ENCODE measurements at regions not wholly inside any gene's neighbourhood (a gene's known extent, or its start where the extent isn't known, plus 50 kb on each side); places are given as distances from the start of the nearest gene placed in this dataset.
"Not testable (repeated sequence)": the region's sequence is repeated elsewhere in the genome, so short reads cannot be mapped to it uniquely, and the experiment has no call there.

GRCh38 chr6:85085875-85086274 lies 321.5 kb upstream of the TBX18 start:
- DNase-seq (ENCODE audit: low spot score), result no peak

- no peak for DNase-seq (ENCODE audit: low spot score)
Measured at GRCh38 chr6:85081102-85081501, 316.7 kb upstream of the TBX18 start.

DNA sequence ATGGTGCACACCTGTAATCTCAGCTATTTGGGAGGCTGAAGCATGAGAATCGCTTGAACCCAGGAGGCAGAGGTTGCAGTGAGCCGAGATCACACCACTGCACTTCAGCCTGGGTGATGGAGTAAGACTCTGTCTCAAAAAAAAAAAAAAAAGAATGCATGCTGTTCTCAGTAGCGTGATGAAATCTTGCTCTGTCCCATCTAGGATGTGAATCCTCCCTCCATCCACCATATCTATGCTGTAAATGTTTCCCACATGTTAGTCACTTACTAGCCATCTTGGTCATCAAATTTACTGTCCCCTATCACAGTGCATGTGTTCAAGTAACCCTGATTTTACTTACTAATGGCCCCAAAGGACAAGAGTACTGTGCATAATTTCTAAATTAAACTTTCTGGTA lies 315.4 kb upstream of the TBX18 start:
- DNase-seq (ENCODE audit: low spot score), result no peak

DNA sequence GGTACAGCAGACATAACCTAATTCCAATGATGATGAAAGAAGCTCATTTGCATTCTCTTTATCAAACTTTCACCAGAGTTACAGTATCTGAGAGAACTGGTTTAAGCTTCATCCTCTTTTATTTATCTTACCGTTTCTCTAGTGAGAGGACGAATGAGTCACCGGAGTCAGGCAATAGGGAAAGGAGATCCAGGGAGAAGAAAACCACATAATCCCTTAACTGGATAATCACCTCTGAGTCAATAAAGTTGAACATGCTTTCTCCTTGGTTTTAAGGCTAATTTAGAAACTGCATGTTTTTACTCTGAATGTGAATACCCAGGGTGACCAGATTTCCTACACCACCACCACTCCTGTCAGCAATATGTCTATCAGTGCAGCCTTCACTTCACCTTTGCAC lies 313.7 kb upstream of the TBX18 start:
- DNase-seq (ENCODE audit: low spot score), result no peak

GRCh38 chr6:85077098-85077497 lies 312.7 kb upstream of the TBX18 start:
- no peak for DNase-seq (ENCODE audit: low spot score)

GRCh38 chr6:85071845-85072244 lies 307.4 kb upstream of the TBX18 start:
- not testable (repeated sequence) for DNase-seq (ENCODE audit: low spot score)

GRCh38 chr6:85069577-85069976 lies 305.2 kb upstream of the TBX18 start:
- DNase-seq (ENCODE audit: low spot score), result no peak

GRCh38 chr6:85068221-85068620 lies 303.8 kb upstream of the TBX18 start:
- DNase-seq (ENCODE audit: low spot score), result no peak

DNA sequence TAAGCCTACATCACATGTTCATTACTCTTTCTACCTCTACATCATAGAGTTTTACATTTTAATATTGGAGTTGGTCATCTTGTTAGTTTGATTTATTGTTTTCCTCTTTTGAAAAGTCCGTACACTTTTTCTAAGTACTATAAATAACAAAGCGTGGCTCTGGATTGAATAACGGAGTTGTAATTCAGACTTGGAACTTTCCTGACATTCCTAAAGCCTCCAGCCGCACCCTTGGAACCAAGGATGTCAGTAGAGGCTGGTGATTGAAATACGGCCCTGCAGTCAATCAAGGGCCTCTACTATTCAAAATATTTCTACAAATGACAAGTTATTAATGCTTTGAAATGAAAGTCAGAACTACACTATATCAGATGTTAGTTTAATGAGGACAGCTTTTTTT lies 301.9 kb upstream of the TBX18 start:
- DNase-seq (ENCODE audit: low spot score), result no peak

- DNase-seq (ENCODE audit: low spot score), result no peak
Measured at GRCh38 chr6:85065831-85066230, 301.4 kb upstream of the TBX18 start.

DNA sequence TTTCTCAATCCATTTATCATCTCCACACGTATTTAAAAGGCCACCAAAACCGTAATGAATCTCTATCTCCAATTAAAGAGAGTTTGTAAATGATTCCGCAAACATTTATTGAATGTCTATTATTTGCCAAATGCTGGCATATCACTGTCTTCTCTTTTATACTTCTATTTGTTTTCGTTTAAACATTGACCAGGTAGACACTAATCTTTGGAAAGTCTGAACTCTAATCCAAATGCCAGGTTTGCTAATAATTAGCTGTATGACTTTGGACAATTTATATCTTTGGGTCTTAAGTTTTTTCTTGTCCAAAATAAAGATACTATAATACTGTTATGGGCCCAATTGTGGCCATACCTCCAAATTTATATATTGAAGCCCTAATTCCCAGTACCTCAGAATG lies 299.2 kb upstream of the TBX18 start:
- no peak for DNase-seq (ENCODE audit: low spot score)

DNA sequence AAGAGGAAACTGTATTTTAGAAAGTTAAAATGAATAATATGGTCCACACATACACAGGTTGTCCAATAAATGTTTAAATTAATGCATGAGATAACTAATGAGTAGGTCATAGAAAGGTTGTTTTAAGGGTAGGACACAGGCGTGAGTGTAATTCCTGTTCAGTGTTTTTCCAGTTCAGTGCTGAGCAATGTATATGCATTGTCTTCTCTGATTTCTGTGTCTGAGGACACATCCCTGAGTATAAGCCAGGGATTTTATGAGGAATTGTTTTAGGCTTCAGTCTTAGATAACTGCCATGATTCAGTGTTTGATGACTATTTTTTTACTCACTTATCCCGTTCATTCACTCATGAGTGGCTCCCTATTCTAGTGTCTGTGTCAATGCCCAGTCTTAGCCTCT lies 298.5 kb upstream of the TBX18 start:
- no peak for DNase-seq (ENCODE audit: low spot score)

DNA sequence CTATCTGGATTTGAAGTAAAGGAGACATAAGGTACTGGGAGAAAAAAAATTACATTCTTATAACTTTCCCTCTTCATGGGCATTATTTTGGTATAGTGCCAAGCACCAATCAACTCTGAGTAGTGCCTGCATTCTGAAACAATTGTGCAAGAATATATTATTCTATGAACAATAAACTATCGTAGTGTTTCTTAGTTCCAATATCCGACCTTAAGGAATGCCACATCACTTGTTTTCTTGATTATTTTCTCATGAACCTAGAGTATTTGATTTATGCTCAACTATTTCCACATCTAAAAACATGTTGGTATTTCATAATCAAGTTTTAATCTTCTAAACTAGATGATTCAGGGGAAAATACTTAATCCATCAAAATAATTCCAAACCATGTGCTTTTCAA lies 294.4 kb upstream of the TBX18 start:
- DNase-seq (ENCODE audit: low spot score), result no peak

GRCh38 chr6:85050149-85050548 lies 285.8 kb upstream of the TBX18 start:
- DNase-seq (ENCODE audit: low spot score), result no peak

- no peak for DNase-seq (ENCODE audit: low spot score)
Measured at GRCh38 chr6:85049282-85049681, 284.9 kb upstream of the TBX18 start.

DNA sequence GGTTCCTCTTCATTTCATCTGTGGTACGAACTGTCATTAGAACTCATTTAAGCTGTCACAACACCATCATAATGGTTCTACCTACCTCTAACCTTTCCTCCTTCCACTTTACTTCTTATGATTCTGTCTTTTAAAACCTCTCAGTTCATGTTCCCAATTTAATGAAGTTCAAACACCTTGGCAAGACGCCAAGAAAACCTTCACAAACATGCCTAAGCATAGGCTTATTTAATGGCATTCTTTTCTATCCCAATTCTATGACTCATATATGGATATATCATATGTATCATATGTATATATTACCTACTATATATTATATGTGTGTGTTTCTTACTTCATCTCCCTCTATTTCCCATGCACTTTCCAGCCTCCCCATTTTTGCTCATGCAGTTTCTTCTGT lies 283.4 kb upstream of the TBX18 start:
- no peak for DNase-seq (ENCODE audit: low spot score)

- DNase-seq (ENCODE audit: low spot score), result not testable (repeated sequence)
Measured at GRCh38 chr6:85045767-85046166, 281.4 kb upstream of the TBX18 start.

DNA sequence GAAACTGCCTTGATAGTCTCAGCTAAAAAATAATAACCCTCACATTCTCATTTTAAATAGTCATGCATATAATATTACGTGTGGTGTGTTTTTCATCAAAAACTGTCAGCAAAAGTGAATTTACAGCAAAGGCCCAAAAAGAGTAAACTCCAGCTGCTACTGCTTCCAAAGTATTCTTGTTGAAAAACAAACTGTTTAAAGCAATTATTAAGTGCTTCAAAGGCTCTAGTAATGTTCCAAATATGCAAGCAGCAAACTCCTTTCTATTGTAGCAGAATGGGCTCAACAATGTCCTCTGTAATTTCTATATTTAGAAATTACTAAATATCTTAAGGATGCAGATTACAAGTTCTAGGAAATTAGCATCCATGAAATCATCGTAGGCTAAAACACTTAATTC lies 280.0 kb upstream of the TBX18 start:
- no peak for DNase-seq (ENCODE audit: low spot score)

DNA sequence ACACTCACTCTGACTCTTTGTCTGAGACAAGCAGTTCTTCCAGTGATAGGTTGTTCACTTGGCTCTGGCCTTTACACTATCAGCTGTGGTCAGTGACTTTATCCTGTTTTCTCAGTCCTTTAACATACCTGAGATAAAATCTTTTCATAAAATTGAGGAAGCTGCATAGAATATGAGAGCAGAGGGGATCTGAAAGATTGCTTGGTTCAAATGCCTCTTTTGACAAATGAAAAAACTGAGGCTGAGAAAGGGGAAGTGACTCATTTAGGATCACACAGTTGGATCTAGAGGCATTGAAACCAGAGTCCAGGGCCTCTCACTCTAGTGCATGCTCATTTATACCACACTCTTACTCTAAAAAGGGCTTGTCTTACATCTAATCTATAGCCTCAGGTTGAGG lies 277.0 kb upstream of the TBX18 start:
- no peak for DNase-seq (ENCODE audit: low spot score)

DNA sequence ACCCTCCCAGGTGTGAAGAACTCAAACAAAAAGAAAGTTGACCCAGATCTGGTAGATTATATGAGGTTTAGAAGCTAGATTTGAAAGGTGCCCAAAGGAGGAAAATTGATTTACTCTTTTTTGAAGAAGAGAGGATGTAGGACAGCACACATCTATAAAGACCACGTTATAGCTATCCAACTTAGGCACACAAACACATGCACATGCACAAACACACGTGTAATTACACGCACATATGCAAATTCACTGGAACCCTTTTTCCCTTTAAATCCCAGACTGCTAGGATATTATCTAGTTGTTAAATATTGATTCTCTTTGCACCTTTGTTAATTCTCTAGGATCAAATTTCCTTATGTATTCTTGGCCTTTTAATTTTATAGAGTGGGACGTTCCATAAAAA lies 272.8 kb upstream of the TBX18 start:
- DNase-seq (ENCODE audit: low spot score), result no peak

DNA sequence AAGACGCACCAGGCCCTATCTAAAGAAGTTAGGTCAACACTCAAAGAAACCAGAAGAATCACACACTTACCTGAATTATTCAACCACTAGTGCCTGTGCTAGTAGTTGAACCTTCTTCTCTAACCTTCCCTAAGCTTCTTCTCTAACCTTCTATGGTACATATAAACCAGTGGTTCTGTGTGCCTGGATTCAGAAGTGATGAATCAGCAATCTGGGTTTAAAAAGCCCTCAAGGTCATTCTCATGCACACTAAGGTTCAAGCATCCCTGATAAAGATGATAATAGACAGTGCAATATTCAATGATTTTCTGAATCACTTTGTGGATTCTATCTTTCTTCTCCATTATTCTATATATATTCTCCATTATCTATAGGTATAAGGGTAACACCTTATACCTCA lies 271.4 kb upstream of the TBX18 start:
- DNase-seq (ENCODE audit: low spot score), result no peak

- no peak for DNase-seq (ENCODE audit: low spot score)
Measured at GRCh38 chr6:85033547-85033946, 269.1 kb upstream of the TBX18 start.

GRCh38 chr6:85026021-85026420 lies 261.6 kb upstream of the TBX18 start:
- DNase-seq (ENCODE audit: low spot score), result no peak

DNA sequence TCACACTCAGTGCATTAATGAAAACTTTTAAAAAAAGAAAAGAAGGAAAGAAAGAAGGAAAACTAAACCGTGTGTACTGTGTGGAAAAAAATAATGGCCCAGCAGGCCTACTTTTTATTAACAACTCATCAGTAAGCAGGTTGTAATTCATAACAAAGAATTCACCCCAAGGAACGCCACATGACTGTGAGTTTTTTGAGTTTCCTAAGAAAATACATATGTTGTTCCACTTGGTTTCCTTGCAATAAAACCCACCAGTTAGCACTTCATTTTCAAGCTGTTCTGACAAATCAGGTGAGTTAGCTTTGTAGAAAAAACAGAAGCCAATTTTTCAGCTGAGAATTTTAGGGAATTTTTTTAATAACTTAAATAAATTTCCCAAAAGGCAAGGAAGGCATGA lies 259.3 kb upstream of the TBX18 start:
- no peak for DNase-seq (ENCODE audit: low spot score)

GRCh38 chr6:85017352-85017751 lies 253.0 kb upstream of the TBX18 start:
- DNase-seq (ENCODE audit: low spot score), result no peak
